Fibroblast of lung (primary cell): ENCODE measurements at regions not wholly inside any gene's neighbourhood (a gene's known extent, or its start where the extent isn't known, plus 50 kb on each side); places are given as distances from the start of the nearest gene placed in this dataset.

Experiments used
- DNase-seq, 2 donors: peaks; one replicate each; pipeline versions ENCODE4 v3.0.0 to v3.0.0-alpha.2; 2010; ENCODE audit warnings: low read depth in 2 of 2
- H2AFZ ChIP-seq: 2 replicates; pipeline ENCODE4 v1.5.1; 2012; ENCODE audit warnings: low read length, control low read depth, inconsistent platforms
- H3K27ac ChIP-seq: 2 replicates; pipeline ENCODE4 v1.5.1; 2011; ENCODE audit warnings: low read length, control low read depth; ENCODE audit not compliant: insufficient read depth
- H3K27me3 ChIP-seq: 2 replicates; pipeline ENCODE4 v1.5.1; 2011; ENCODE audit warnings: mild to moderate bottlenecking, low read length; ENCODE audit not compliant: control insufficient read depth, insufficient read depth
- H3K36me3 ChIP-seq: 2 replicates; pipeline ENCODE4 v1.5.1; 2011; ENCODE audit warnings: low read length; ENCODE audit not compliant: control insufficient read depth, insufficient read depth
- H3K4me1 ChIP-seq: 2 replicates; pipeline ENCODE4 v1.5.1; 2011; ENCODE audit warnings: low read length; ENCODE audit not compliant: control insufficient read depth, insufficient read depth; ENCODE audit errors: extremely low read depth
- H3K4me2 ChIP-seq: 2 replicates; pipeline ENCODE4 v1.5.1; 2011; ENCODE audit warnings: low read length, control low read depth; ENCODE audit not compliant: insufficient read depth; ENCODE audit errors: extremely low read depth
- H3K4me3 ChIP-seq, 4 experiments: fragments of 200-600 bp in 1 of 4; sonication (generic) in 1 of 4; replicated peaks in 1 of 4; 2 replicates each; pipeline ENCODE4 v1.5.1; 2011 to 2016; ENCODE audit warnings: low read length in 4 of 4, low read depth in 3 of 4, mild to moderate bottlenecking in 3 of 4, control low read depth in 2 of 4, inconsistent platforms in 1 of 4, mixed read lengths in 1 of 4; ENCODE audit not compliant: insufficient read depth in 1 of 4; ENCODE audit errors: control extremely low read depth in 1 of 4
- H3K79me2 ChIP-seq: 2 replicates; pipeline ENCODE4 v1.5.1; 2012; ENCODE audit warnings: mild to moderate bottlenecking, low read length, inconsistent platforms; ENCODE audit not compliant: control insufficient read depth, insufficient read depth
- H3K9ac ChIP-seq: 2 replicates; pipeline ENCODE4 v1.5.1; 2011; ENCODE audit warnings: mild to moderate bottlenecking, low read length, control low read depth; ENCODE audit not compliant: insufficient read depth
- H3K9me3 ChIP-seq: 2 replicates; pipeline ENCODE4 v1.5.1; 2012; ENCODE audit warnings: low read depth, low read length; ENCODE audit not compliant: control insufficient read depth, insufficient read depth
- H4K20me1 ChIP-seq: 2 replicates; pipeline ENCODE4 v1.5.1; 2011; ENCODE audit warnings: low read length; ENCODE audit not compliant: control insufficient read depth, insufficient read depth; ENCODE audit errors: extremely low read depth
- EZH2 ChIP-seq: IDR thresholded peaks from 2 replicates; pipeline ENCODE4 v1.5.1; 2012; ENCODE audit warnings: low read length, control low read depth, mild to moderate bottlenecking; ENCODE audit errors: missing control alignments
- TF ChIP-seq, protein P1 (sequence below), 2 donors: IDR thresholded peaks in 1 of 2; conservative IDR thresholded peaks in 1 of 2; 1 replicate in 1 of 2; 2 replicates in 1 of 2; pipeline ENCODE4 v1.5.1; 2011 to 2012; ENCODE audit warnings: low read length in 2 of 2, control low read depth in 1 of 2, inconsistent platforms in 1 of 2, low read depth in 1 of 2, mild to moderate bottlenecking in 1 of 2

DNA sequence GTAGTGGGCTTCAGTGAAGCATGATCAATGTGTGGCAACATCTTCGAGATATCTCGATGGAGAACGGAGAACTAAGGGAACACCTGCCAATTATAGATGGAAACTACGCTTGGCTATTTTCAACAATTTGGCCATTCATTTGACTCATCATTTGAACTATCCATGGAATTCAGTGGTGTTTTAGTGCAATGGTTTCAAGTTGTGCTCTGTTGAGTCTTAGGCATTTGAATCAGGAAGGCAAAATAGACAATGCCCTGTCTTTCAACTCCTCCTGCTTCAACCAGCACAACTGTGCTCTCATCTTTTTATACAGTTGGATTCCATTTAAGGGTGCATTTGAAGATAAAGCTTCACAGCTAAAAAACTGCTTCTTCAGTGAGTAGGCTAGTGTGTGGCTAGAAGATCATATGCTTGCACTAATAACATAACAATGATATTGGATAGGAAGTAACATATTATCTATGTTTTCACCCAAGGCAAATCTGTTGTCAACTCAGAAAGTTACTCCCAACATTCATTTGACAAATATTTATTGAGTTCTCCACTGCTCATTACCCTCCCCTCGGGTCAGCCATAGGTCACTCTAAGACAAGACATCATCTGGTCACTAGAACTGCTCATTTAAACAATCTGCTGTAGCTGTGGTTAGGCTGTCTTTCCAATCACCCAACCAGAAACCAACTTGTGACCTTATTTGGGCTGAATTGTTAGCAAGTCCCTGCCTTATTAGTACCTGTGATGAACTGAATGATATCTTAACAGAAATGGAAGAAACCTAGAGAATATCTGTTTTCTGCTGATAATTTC, 314.1 kb upstream of the SP4 start:
- no peak overlapping the region for H3K9ac ChIP-seq
- H3K9me3 ChIP-seq, result no peaks in the 10 kb centered on the region
- H2AFZ ChIP-seq, result no peak overlapping the region
- no peaks in the 10 kb centered on the region for H3K79me2 ChIP-seq
- no peaks in the 10 kb centered on the region for H3K36me3 ChIP-seq
- no peak for DNase-seq
- no peaks in the 10 kb centered on the region for H3K27me3 ChIP-seq
- no peak for TF ChIP-seq EZH2
- TF ChIP-seq, protein P1, sequence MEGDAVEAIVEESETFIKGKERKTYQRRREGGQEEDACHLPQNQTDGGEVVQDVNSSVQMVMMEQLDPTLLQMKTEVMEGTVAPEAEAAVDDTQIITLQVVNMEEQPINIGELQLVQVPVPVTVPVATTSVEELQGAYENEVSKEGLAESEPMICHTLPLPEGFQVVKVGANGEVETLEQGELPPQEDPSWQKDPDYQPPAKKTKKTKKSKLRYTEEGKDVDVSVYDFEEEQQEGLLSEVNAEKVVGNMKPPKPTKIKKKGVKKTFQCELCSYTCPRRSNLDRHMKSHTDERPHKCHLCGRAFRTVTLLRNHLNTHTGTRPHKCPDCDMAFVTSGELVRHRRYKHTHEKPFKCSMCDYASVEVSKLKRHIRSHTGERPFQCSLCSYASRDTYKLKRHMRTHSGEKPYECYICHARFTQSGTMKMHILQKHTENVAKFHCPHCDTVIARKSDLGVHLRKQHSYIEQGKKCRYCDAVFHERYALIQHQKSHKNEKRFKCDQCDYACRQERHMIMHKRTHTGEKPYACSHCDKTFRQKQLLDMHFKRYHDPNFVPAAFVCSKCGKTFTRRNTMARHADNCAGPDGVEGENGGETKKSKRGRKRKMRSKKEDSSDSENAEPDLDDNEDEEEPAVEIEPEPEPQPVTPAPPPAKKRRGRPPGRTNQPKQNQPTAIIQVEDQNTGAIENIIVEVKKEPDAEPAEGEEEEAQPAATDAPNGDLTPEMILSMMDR (conservative IDR thresholded peaks at IDR 0.05 in 1 of 2, IDR thresholded peaks at IDR 0.05 in 1 of 2; ENCODE audit: low read depth in 1 of 2, low read length in 2 of 2), result no peak
- no peak overlapping the region for H3K4me3 ChIP-seq
- no peak overlapping the region for H3K4me2 ChIP-seq
- H3K4me1 ChIP-seq, result no peaks in the 10 kb centered on the region
- no peaks in the 10 kb centered on the region for H4K20me1 ChIP-seq
- H3K27ac ChIP-seq, result no peak overlapping the region

DNA sequence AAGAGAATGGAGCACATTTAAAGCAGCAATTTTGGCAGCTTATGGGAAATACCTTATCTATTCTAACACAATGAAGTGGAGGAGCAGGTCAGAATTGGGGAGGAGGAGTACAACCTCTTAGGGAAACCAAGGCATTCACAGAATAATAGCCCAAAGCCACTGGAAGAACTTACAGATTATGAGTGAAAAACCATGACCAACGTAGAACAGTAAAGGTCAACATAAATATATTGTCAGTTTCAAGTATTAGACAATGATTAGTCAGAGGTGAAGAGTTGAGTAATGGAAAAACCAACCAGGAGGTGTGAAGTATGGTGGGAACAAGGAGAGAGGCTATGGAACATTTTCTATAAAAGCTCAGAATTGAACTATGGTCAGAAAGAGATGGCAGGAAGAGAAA, 304.3 kb upstream of the SP4 start:
- H3K27me3 ChIP-seq, result no peaks in the 10 kb centered on the region
- H4K20me1 ChIP-seq, result no peaks in the 10 kb centered on the region
- no peak overlapping the region for H3K4me2 ChIP-seq
- no peaks in the 10 kb centered on the region for H3K4me1 ChIP-seq
- no peak overlapping the region for H3K9ac ChIP-seq
- no peak for DNase-seq
- H3K79me2 ChIP-seq, result no peaks in the 10 kb centered on the region
- H3K36me3 ChIP-seq, result no peaks in the 10 kb centered on the region
- TF ChIP-seq, protein P1 (conservative IDR thresholded peaks at IDR 0.05 in 1 of 2, IDR thresholded peaks at IDR 0.05 in 1 of 2; ENCODE audit: low read depth in 1 of 2, low read length in 2 of 2), result no peak
- no peak for TF ChIP-seq EZH2
- no peak overlapping the region for H3K27ac ChIP-seq
- no peak overlapping the region for H2AFZ ChIP-seq
- H3K9me3 ChIP-seq, result no peaks in the 10 kb centered on the region
- no peak overlapping the region for H3K4me3 ChIP-seq

DNA sequence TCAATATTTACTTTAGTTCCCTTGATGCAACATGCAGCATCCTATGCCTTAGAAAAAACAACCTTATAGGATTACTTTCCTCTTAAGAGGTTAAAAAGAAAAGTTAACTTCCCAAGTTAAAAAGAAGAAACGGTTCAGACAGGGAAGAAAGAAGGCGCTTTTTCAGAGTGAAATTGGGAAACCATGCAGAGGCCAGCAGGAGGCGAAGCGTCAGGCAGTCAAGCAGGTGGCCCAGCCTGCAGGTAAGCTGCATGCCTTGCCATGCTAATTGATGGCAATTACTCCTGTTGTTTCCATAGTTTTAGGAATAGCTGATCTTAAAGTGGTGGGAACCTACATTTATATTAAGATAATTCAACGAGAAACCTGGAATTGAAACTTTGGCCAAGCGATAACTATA, 302.6 kb upstream of the SP4 start:
- Histone ChIP-seq H3K79me2 (no peaks in the 10 kb centered on the region), H3K9ac (no peak overlapping the region), H4K20me1 (no peaks in the 10 kb centered on the region), H3K27ac (no peak overlapping the region), H3K36me3 (no peaks in the 10 kb centered on the region), H3K4me3 (no peak overlapping the region), H2AFZ (no peak overlapping the region), H3K4me1 (no peaks in the 10 kb centered on the region), H3K27me3 (no peaks in the 10 kb centered on the region), H3K9me3 (no peaks in the 10 kb centered on the region), H3K4me2 (no peak overlapping the region)
- TF ChIP-seq, protein P1 (conservative IDR thresholded peaks at IDR 0.05 in 1 of 2, IDR thresholded peaks at IDR 0.05 in 1 of 2; ENCODE audit: low read depth in 1 of 2, low read length in 2 of 2), result no peak
- DNase-seq, result no peak
